HG02938 (cell line): ENCODE measurements at regions not wholly inside any gene's neighbourhood (a gene's known extent, or its start where the extent isn't known, plus 50 kb on each side); places are given as distances from the start of the nearest gene placed in this dataset.

ENCODE experiments used
- ATAC-seq: cut with Tn5 transposase; IDR thresholded peaks from one replicate; pipeline ENCODE4 v1.9.1; 2021; ENCODE audit warnings: mild to moderate bottlenecking, moderate library complexity; ENCODE audit not compliant: unreplicated experiment

- ATAC-seq, result no peak
Measured at GRCh38 chrX:39117101-39117500, 315.8 kb downstream of the MID1IP1 start.

- no peak for ATAC-seq
Measured at GRCh38 chrX:39121903-39122302, 320.6 kb downstream of the MID1IP1 start.

GRCh38 chrX:39125834-39126233, 324.6 kb downstream of the MID1IP1 start:
- ATAC-seq, result no peak

GRCh38 chrX:39133971-39134370, 332.7 kb downstream of the MID1IP1 start:
- ATAC-seq, result no peak

- no peak for ATAC-seq
Measured at GRCh38 chrX:39137363-39137954, 336.2 kb downstream of the MID1IP1 start.

GRCh38 chrX:39140581-39140980, 339.3 kb downstream of the MID1IP1 start:
- ATAC-seq, result no peak

- ATAC-seq, result peak; percentile 79
Measured at GRCh38 chrX:39144323-39144722, 343.1 kb downstream of the MID1IP1 start.

- ATAC-seq, result no peak
Measured at GRCh38 chrX:39144956-39145355, 343.7 kb downstream of the MID1IP1 start.

GRCh38 chrX:39145859-39146258, 344.6 kb downstream of the MID1IP1 start:
- no peak for ATAC-seq

- no peak for ATAC-seq
Measured at GRCh38 chrX:39149761-39150160, 348.5 kb downstream of the MID1IP1 start.

- ATAC-seq, result no peak
Measured at GRCh38 chrX:39150220-39150619, 349.0 kb downstream of the MID1IP1 start.

GRCh38 chrX:39150621-39151020, 349.4 kb downstream of the MID1IP1 start:
- no peak for ATAC-seq

GRCh38 chrX:39152106-39152649, 350.9 kb downstream of the MID1IP1 start:
- ATAC-seq, result no peak

- no peak for ATAC-seq
Measured at GRCh38 chrX:39156051-39156450, 354.8 kb downstream of the MID1IP1 start.

- no peak for ATAC-seq
Measured at GRCh38 chrX:39157006-39157405, 355.7 kb downstream of the MID1IP1 start.

- ATAC-seq, result no peak
Measured at GRCh38 chrX:39157796-39158195, 356.5 kb downstream of the MID1IP1 start.

GRCh38 chrX:39158801-39159657, 357.8 kb downstream of the MID1IP1 start:
- no peak for ATAC-seq

- ATAC-seq, result no peak
Measured at GRCh38 chrX:39159921-39160507, 358.8 kb downstream of the MID1IP1 start.

GRCh38 chrX:39161611-39162255, 360.5 kb downstream of the MID1IP1 start:
- no peak for ATAC-seq

- ATAC-seq, result no peak
Measured at GRCh38 chrX:39162322-39162735, 361.1 kb downstream of the MID1IP1 start.

GRCh38 chrX:39163581-39164126, 362.4 kb downstream of the MID1IP1 start:
- no peak for ATAC-seq
